GM04503 (cell line): ENCODE measurements at regions not wholly inside any gene's neighbourhood (a gene's known extent, or its start where the extent isn't known, plus 50 kb on each side); places are given as distances from the start of the nearest gene placed in this dataset.
A peak's percentile ranks its signal among the peaks of the same experiment; 100 is the strongest.

ENCODE experiments used
- DNase-seq: peaks from one replicate; pipeline ENCODE4 v3.0.0-alpha.2; 2012; ENCODE audit warnings: low read depth

- no peak for DNase-seq
Observed at GRCh38 chr21:20652846-20653245, 345.4 kb upstream of the NCAM2 start.

GRCh38 chr21:20661246-20661645 lies 337.0 kb upstream of the NCAM2 start:
- no peak for DNase-seq

- DNase-seq = no peak
Observed at GRCh38 chr21:20661745-20662422, 336.3 kb upstream of the NCAM2 start.

- no peak for DNase-seq
Observed at GRCh38 chr21:20662514-20662913, 335.7 kb upstream of the NCAM2 start.

GRCh38 chr21:20667931-20668330 lies 330.3 kb upstream of the NCAM2 start:
- DNase-seq = no peak

GRCh38 chr21:20685475-20685874 lies 312.7 kb upstream of the NCAM2 start:
- DNase-seq = no peak

GRCh38 chr21:20698585-20698984 lies 299.6 kb upstream of the NCAM2 start:
- DNase-seq = no peak

GRCh38 chr21:20701235-20701634 lies 297.0 kb upstream of the NCAM2 start:
- no peak for DNase-seq

- DNase-seq = no peak
Observed at GRCh38 chr21:20703112-20703767, 295.0 kb upstream of the NCAM2 start.

GRCh38 chr21:20720623-20721022 lies 277.6 kb upstream of the NCAM2 start:
- DNase-seq = peak; percentile 11

GRCh38 chr21:20721151-20721550 lies 277.1 kb upstream of the NCAM2 start:
- no peak for DNase-seq

GRCh38 chr21:20728691-20729090 lies 269.5 kb upstream of the NCAM2 start:
- no peak for DNase-seq

- DNase-seq = no peak
Observed at GRCh38 chr21:20729376-20729775, 268.8 kb upstream of the NCAM2 start.

GRCh38 chr21:20730441-20730840 lies 267.8 kb upstream of the NCAM2 start:
- no peak for DNase-seq

GRCh38 chr21:20735257-20735656 lies 263.0 kb upstream of the NCAM2 start:
- DNase-seq = no peak

- DNase-seq = no peak
Observed at GRCh38 chr21:20737227-20737913, 260.8 kb upstream of the NCAM2 start.

- DNase-seq = no peak
Observed at GRCh38 chr21:20739421-20739820, 258.8 kb upstream of the NCAM2 start.

- no peak for DNase-seq
Observed at GRCh38 chr21:20741445-20741844, 256.8 kb upstream of the NCAM2 start.

- no peak for DNase-seq
Observed at GRCh38 chr21:20760221-20760620, 238.0 kb upstream of the NCAM2 start.

- DNase-seq = no peak
Observed at GRCh38 chr21:20774737-20775136, 223.5 kb upstream of the NCAM2 start.

- DNase-seq = no peak
Observed at GRCh38 chr21:20779321-20779720, 218.9 kb upstream of the NCAM2 start.

- no peak for DNase-seq
Observed at GRCh38 chr21:20783611-20784010, 214.6 kb upstream of the NCAM2 start.

- no peak for DNase-seq
Observed at GRCh38 chr21:20789729-20790500, 208.3 kb upstream of the NCAM2 start.
